ENCODE measurements at regions not wholly inside any gene's neighbourhood (a gene's known extent, or its start where the extent isn't known, plus 50 kb on each side); places are given as distances from the start of the nearest gene placed in this dataset.

- TF ChIP-seq SP1 (IDR thresholded peaks at IDR 0.05) (no peak), FOXK2 (IDR thresholded peaks at IDR 0.05) (no peak), BHLHE40 (IDR thresholded peaks at IDR 0.05; ENCODE audit: borderline replicate concordance) (no peak), FOXM1 (IDR thresholded peaks at IDR 0.05; ENCODE audit: borderline replicate concordance) (no peak), ZNF384 (IDR thresholded peaks at IDR 0.05) (no peak), FOXA1 (IDR thresholded peaks at IDR 0.05) (no peak), SUZ12 (IDR thresholded peaks at IDR 0.05) (no peak)
Observed at GRCh38 chr3:118337649-118338048, 697.0 kb downstream of the IGSF11 start.
